Parathyroid adenoma (tissue), 2 donors: ENCODE measurements at regions not wholly inside any gene's neighbourhood (a gene's known extent, or its start where the extent isn't known, plus 50 kb on each side); places are given as distances from the start of the nearest gene placed in this dataset.

Experiments used
- H2AFZ ChIP-seq: fragments of 300-600 bp; sonication (generic); one replicate; pipeline ENCODE4 v1.7.0; 2017; ENCODE audit warnings: antibody characterized with exemption, mild to moderate bottlenecking
- H3K27ac ChIP-seq: fragments of 300-600 bp; sonication (generic); one replicate; pipeline ENCODE4 v1.7.0; 2017
- H3K27me3 ChIP-seq: fragments of 300-600 bp; sonication (generic); one replicate; pipeline ENCODE4 v1.7.0; 2017; ENCODE audit warnings: low read length; ENCODE audit not compliant: control insufficient read depth, insufficient read depth
- H3K36me3 ChIP-seq: fragments of 300-600 bp; sonication (generic); one replicate; pipeline ENCODE4 v1.7.0; 2017; ENCODE audit warnings: low read length; ENCODE audit not compliant: control insufficient read depth, insufficient read depth
- H3K4me1 ChIP-seq: fragments of 300-600 bp; sonication (generic); one replicate; pipeline ENCODE4 v1.7.0; 2017; ENCODE audit warnings: control low read depth
- H3K4me2 ChIP-seq: fragments of 300-600 bp; sonication (generic); one replicate; pipeline ENCODE4 v1.7.0; 2017; ENCODE audit warnings: low read length
- H3K4me3 ChIP-seq: fragments of 300-600 bp; sonication (generic); one replicate; pipeline ENCODE4 v1.7.0; 2017; ENCODE audit warnings: low read depth, low read length
- H3K79me2 ChIP-seq: fragments of 300-600 bp; sonication (generic); one replicate; pipeline ENCODE4 v1.7.0; 2017; ENCODE audit warnings: control low read depth
- H3K9ac ChIP-seq: fragments of 300-600 bp; sonication (generic); one replicate; pipeline ENCODE4 v1.7.0; 2017; ENCODE audit warnings: mild to moderate bottlenecking
- H3K9me3 ChIP-seq: fragments of 300-600 bp; sonication (generic); one replicate; pipeline ENCODE4 v1.7.0; 2017; ENCODE audit warnings: low read length; ENCODE audit not compliant: control insufficient read depth
- TF ChIP-seq, protein P1 (sequence below): fragments of 300-600 bp; sonication (generic); IDR thresholded peaks from one replicate; pipeline ENCODE4 v1.7.0; 2017; ENCODE audit warnings: antibody characterized with exemption, mild to moderate bottlenecking
- donor health status: primary hyperparathyroidism.

GRCh38 chr9:13023498-13023897 is 248.7 kb downstream of the LURAP1L start:
- Histone ChIP-seq H3K4me2 (no peak overlapping the region), H3K9ac (no peak overlapping the region), H3K4me3 (no peak overlapping the region), H3K27me3 (no peaks in the 10 kb centered on the region), H3K4me1 (no peaks in the 10 kb centered on the region), H3K36me3 (no peaks in the 10 kb centered on the region), H3K9me3 (no peaks in the 10 kb centered on the region), H2AFZ (no peak overlapping the region), H3K79me2 (no peaks in the 10 kb centered on the region), H3K27ac (no peak overlapping the region)
- TF ChIP-seq, protein P1, sequence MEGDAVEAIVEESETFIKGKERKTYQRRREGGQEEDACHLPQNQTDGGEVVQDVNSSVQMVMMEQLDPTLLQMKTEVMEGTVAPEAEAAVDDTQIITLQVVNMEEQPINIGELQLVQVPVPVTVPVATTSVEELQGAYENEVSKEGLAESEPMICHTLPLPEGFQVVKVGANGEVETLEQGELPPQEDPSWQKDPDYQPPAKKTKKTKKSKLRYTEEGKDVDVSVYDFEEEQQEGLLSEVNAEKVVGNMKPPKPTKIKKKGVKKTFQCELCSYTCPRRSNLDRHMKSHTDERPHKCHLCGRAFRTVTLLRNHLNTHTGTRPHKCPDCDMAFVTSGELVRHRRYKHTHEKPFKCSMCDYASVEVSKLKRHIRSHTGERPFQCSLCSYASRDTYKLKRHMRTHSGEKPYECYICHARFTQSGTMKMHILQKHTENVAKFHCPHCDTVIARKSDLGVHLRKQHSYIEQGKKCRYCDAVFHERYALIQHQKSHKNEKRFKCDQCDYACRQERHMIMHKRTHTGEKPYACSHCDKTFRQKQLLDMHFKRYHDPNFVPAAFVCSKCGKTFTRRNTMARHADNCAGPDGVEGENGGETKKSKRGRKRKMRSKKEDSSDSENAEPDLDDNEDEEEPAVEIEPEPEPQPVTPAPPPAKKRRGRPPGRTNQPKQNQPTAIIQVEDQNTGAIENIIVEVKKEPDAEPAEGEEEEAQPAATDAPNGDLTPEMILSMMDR, result no peak

- no peak overlapping the region for H3K4me2 ChIP-seq
- no peaks in the 10 kb centered on the region for H3K79me2 ChIP-seq
- H2AFZ ChIP-seq, result no peak overlapping the region
- no peaks in the 10 kb centered on the region for H3K27me3 ChIP-seq
- no peak overlapping the region for H3K27ac ChIP-seq
- no peak overlapping the region for H3K4me3 ChIP-seq
- no peaks in the 10 kb centered on the region for H3K36me3 ChIP-seq
- no peak overlapping the region for H3K9ac ChIP-seq
- H3K4me1 ChIP-seq, result no peaks in the 10 kb centered on the region
- no peaks in the 10 kb centered on the region for H3K9me3 ChIP-seq
- TF ChIP-seq, protein P1, result no peak
Observed at GRCh38 chr9:13026956-13027355, 252.1 kb downstream of the LURAP1L start.

- Histone ChIP-seq H3K27me3 (no peaks in the 10 kb centered on the region), H3K4me3 (no peak overlapping the region), H3K36me3 (no peaks in the 10 kb centered on the region), H3K4me1 (no peaks in the 10 kb centered on the region), H3K79me2 (no peaks in the 10 kb centered on the region), H3K27ac (no peak overlapping the region), H3K9ac (no peak overlapping the region), H3K9me3 (no peaks in the 10 kb centered on the region), H3K4me2 (no peak overlapping the region), H2AFZ (no peak overlapping the region)
- TF ChIP-seq, protein P1, result no peak
Observed at GRCh38 chr9:13027879-13028278, 251.6 kb downstream of the MPDZ start.

DNA sequence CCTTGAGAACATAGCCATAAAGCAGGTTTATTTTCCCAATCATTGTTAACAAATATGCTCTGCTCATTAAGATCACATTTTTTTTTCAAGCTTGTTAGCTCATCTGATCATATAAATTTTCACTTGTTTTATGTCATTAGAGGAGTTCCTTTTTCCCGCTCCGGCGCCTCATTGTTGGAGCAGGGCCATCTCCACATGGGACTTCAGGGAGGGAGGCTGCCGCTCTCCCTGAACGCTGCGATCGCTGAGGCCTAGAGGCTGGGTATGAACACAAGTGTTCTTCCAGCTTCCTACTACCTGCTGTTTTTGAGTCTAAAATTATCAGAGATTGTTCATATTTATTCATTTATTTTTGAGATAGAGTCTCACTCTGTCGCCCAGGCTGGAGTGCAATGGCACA is 246.9 kb downstream of the MPDZ start:
- Histone ChIP-seq H3K4me2 (no peak overlapping the region), H3K4me1 (no peaks in the 10 kb centered on the region), H3K36me3 (no peaks in the 10 kb centered on the region), H3K4me3 (no peak overlapping the region), H3K9ac (no peak overlapping the region), H3K27ac (no peak overlapping the region), H3K27me3 (no peaks in the 10 kb centered on the region), H2AFZ (no peak overlapping the region), H3K79me2 (no peaks in the 10 kb centered on the region), H3K9me3 (no peaks in the 10 kb centered on the region)
- TF ChIP-seq, protein P1, result no peak

DNA sequence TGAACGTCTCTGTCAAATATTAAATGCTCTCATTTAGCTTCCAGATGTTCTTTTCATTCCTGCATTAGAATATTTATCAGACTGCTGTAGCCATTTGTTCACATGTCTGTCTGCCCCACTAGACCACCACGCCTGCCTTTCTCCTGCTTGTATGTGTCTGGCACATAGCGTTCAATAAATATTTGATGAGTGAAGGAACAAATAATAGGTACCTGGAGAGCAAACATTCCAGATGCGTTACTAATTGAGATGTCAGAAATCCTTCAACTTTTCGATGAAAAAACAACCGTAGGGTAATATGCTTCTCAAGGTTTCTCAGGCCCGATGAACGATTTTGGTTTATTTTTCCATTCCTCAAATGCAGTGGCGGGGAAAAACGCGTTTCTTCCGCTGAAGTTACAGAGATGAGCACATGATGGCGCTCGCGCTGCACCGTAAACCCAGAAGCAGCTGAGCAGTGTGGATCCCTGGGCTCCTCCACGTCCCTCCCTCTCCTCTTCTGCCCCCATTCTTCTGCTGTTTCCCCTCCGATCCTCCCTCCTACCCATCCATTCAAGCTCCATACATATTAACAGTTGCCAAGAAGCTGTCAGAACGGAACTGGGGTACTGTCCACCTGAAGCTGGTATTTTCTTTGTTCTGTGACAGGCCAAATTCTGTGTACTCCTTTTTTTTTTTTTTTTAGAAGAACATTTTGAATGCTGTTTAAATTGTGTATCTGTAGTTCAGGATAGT is 245.4 kb downstream of the MPDZ start:
- Histone ChIP-seq H3K9me3 (no peaks in the 10 kb centered on the region), H3K4me1 (no peaks in the 10 kb centered on the region), H3K4me3 (peak overlapping the region; percentile 15), H3K27me3 (no peaks in the 10 kb centered on the region), H3K79me2 (no peaks in the 10 kb centered on the region), H3K4me2 (peak overlapping the region; percentile 20), H3K36me3 (no peaks in the 10 kb centered on the region), H2AFZ (no peak overlapping the region), H3K9ac (no peak overlapping the region), H3K27ac (no peak overlapping the region)
- TF ChIP-seq, protein P1, result no peak
